ENCODE measurements at regions not wholly inside any gene's neighbourhood (a gene's known extent, or its start where the extent isn't known, plus 50 kb on each side); places are given as distances from the start of the nearest gene placed in this dataset.

DNA sequence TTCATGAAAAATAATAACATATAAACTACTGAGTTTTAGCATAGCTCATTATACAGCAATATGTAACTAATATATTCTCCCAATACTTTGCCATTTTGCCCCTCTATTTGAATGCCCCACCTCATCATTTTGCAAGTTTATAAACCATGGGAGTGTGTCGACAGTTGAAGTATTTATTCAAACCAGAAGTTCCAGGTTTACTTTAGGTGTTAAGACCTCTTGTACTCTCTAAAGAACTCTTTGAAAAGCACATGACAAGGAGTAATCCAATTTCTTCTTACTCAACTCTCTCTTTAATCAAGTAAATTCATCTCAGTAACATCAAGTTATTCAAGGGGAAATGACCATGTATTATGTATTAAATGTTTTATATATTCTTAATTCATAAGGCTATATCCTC, 240.7 kb downstream of the COX18 start:
- no peak for TF ChIP-seq POLR2A (IDR thresholded peaks at IDR 0.05)
- TF ChIP-seq CTCF (IDR thresholded peaks at IDR 0.05): no peak

Data from Peyer's patch (tissue), 4 donors.